Prostate gland (tissue), 2 donors: ENCODE measurements at regions not wholly inside any gene's neighbourhood (a gene's known extent, or its start where the extent isn't known, plus 50 kb on each side); places are given as distances from the start of the nearest gene placed in this dataset.

Experiments
- DNase-seq: peaks from one replicate; pipeline ENCODE4 v3.0.0-alpha.2; 2019; ENCODE audit warnings: low spot score
- H3K27ac ChIP-seq, 2 donors: fragments of 200-600 bp; sonication (generic); 2 replicates each; pipeline ENCODE4 v1.5.1; 2017 to 2019
- H3K27me3 ChIP-seq: fragments of 200-600 bp; sonication (generic); replicated peaks from 2 replicates; pipeline ENCODE4 v1.5.1; 2019; ENCODE audit not compliant: insufficient read depth
- H3K36me3 ChIP-seq, 2 donors: fragments of 200-600 bp; sonication (generic); 1 replicate in 1 of 2; 2 replicates in 1 of 2; pipeline versions ENCODE4 v1.5.1 to v1.8.1; 2017 to 2019
- H3K4me1 ChIP-seq: fragments of 200-600 bp; sonication (generic); replicated peaks from 2 replicates; pipeline ENCODE4 v1.5.1; 2019
- H3K4me3 ChIP-seq, 2 donors: fragments of 200-600 bp; sonication (generic); 2 replicates each; pipeline ENCODE4 v1.5.1; 2017 to 2019
- H3K9me3 ChIP-seq: fragments of 200-600 bp; sonication (generic); 2 replicates; pipeline ENCODE4 v1.5.1; 2017
- CTCF ChIP-seq, 4 experiments: fragments of 200-600 bp in 2 of 4; fragments of 450-650 bp in 2 of 4; sonication (generic) in 2 of 4; IDR thresholded peaks; 1 replicate in 3 of 4; 2 replicates in 1 of 4; pipeline ENCODE4 v1.5.1; 2016 to 2019; ENCODE audit warnings: antibody characterized with exemption in 4 of 4, mild to moderate bottlenecking in 2 of 4, moderate library complexity in 2 of 4
- POLR2A ChIP-seq: fragments of 450-650 bp; IDR thresholded peaks from one replicate; pipeline ENCODE4 v1.6.1; 2016; ENCODE audit warnings: antibody characterized with exemption, mild to moderate bottlenecking
- POLR2AphosphoS5 ChIP-seq: sonication (generic); formaldehyde crosslinking; IDR thresholded peaks from one replicate; pipeline ENCODE4 v1.6.1; 2017; ENCODE audit warnings: antibody characterized with exemption
- WGBS: methylation state at CpG from one replicate; pipeline ENCODE4 v1.1.5; 2018; 5-methylcytosine and 5-hydroxymethylcytosine counted together
- intact Hi-C: fragments of 100-400 bp; cut with DNase I; formaldehyde crosslinking; loops from one replicate; pipeline ENCODE4 v1.14.2; 2022

- Histone ChIP-seq H3K9me3 (no peaks in the 10 kb centered on the region), H3K4me3 (no peak overlapping the region), H3K27me3 (no peaks in the 10 kb centered on the region), H3K4me1 (no peaks in the 10 kb centered on the region), H3K36me3 (no peaks in the 10 kb centered on the region), H3K27ac (no peak overlapping the region)
- 85% methylated on average over 5 of the region's 5 CpGs for WGBS
- TF ChIP-seq CTCF (IDR thresholded peaks at IDR 0.05) (no peak), POLR2A (no peak), POLR2AphosphoS5 (no peak)
- intact Hi-C loops = no loop called here
- no peak for DNase-seq
Measured at GRCh38 chr11:107222916-107223460, 204.7 kb upstream of the GUCY1A2 start.

DNA sequence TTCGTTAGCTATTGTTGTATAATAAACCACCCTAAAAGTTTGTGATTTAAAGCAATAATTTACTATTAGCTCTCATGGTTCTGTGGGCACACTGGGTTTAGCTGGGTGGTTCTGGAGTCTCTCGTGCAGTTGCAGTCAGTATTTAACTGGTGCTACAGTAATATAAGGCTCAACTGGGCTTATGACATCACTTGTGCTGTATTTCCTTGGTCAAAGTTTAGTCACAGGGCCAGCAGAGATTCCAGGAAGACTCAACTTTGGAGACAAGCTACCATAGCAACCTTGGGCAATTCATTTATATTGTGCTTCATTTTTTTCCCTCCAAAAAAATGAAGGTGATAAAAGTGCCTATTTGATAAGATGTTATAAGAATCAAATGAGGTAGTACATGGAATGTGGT is 204.2 kb upstream of the GUCY1A2 start:
- Histone ChIP-seq H3K27ac (no peak overlapping the region), H3K4me1 (no peaks in the 10 kb centered on the region), H3K9me3 (no peaks in the 10 kb centered on the region), H3K27me3 (no peaks in the 10 kb centered on the region), H3K36me3 (no peaks in the 10 kb centered on the region), H3K4me3 (no peak overlapping the region)
- intact Hi-C loops = no loop called here
- 91% methylated on average over 2 of the region's 2 CpGs for WGBS
- TF ChIP-seq CTCF (IDR thresholded peaks at IDR 0.05) (no peak), POLR2A (no peak), POLR2AphosphoS5 (no peak)
- no peak for DNase-seq

- Histone ChIP-seq H3K36me3 (no peaks in the 10 kb centered on the region), H3K9me3 (no peaks in the 10 kb centered on the region), H3K27me3 (no peaks in the 10 kb centered on the region), H3K4me3 (no peak overlapping the region), H3K27ac (no peak overlapping the region), H3K4me1 (no peaks in the 10 kb centered on the region)
- intact Hi-C loops = no loop called here
- 68% methylated on average over 4 of the region's 4 CpGs for WGBS
- no peak for DNase-seq
- TF ChIP-seq POLR2A (no peak), POLR2AphosphoS5 (no peak), CTCF (IDR thresholded peaks at IDR 0.05) (no peak)
Measured at GRCh38 chr11:107221748-107222285, 203.5 kb upstream of the GUCY1A2 start.

DNA sequence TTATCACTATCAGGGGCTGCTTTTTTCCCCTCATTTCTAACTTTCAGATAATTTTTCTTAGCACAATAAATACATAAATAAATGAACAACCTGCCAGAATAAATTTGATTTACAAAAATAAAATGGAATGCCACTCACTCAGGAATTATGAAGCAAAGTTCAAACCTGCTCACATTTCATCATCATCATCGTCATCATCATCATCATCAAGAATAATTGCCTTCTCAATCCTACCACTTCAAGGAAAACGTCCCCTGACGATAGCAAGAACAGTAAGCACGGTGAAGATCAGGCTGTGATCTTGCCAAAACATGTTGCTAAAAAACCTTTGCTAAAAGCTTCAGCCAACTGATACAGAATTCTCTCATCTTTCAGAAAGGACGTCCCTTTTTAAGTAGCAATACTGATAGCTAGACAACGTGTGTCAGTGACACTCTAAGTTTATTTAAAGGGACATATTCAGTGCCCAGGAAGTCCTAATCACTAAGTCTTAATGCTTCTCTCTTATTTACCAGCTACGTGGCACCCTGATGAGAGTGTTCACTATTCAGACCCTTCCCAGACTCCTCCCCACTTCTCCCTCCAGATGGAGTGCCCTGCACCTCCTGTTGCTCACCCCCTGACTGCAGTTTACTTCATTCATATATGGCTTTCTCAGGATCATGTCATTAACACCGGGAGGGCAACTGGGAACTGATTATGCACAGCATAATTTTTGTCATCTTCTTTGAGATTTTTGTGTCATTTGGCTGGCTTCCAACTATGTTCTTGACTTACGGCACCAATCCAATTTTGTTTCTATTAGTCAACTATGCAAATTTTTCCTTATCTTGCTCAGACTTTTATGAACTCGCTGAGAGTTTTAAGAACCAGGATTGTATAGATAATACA is 200.1 kb upstream of the GUCY1A2 start:
- no peak for DNase-seq

More for the DNA sequence above, 200.1 kb upstream of the GUCY1A2 start:
- 32% methylated on average over 10 of the region's 10 CpGs for WGBS
- no peak overlapping the region for H3K27ac ChIP-seq
- no peak for TF ChIP-seq POLR2AphosphoS5
- no peak for TF ChIP-seq POLR2A
- no peak for TF ChIP-seq CTCF (IDR thresholded peaks at IDR 0.05)
- intact Hi-C loops = no loop called here
- no peaks in the 10 kb centered on the region for H3K36me3 ChIP-seq
- H3K4me1 ChIP-seq = no peaks in the 10 kb centered on the region
- H3K4me3 ChIP-seq = no peak overlapping the region
- no peaks in the 10 kb centered on the region for H3K27me3 ChIP-seq
- no peaks in the 10 kb centered on the region for H3K9me3 ChIP-seq
